H1 (cell line): ENCODE measurements at regions not wholly inside any gene's neighbourhood (a gene's known extent, or its start where the extent isn't known, plus 50 kb on each side); places are given as distances from the start of the nearest gene placed in this dataset.

Experiments
- CTCF ChIA-PET: fragments of 300-600 bp; sonication (Branson Sonifier 250); formaldehyde crosslinking; loops from one replicate; lab custom pipeline; 2021; ENCODE audit not compliant: partially characterized antibody; lab: Charles Lee
- POLR2A ChIA-PET: fragments of 300-600 bp; sonication (Branson Sonifier 250); formaldehyde crosslinking; loops from one replicate; lab custom pipeline; 2021; ENCODE audit warnings: inconsistent platforms; ENCODE audit not compliant: partially characterized antibody; lab: Charles Lee
- DNase-seq, 2 experiments: peaks; one replicate each; pipeline versions ENCODE4 v3.0.0 to v3.0.0-alpha.2; 2010 to 2022; ENCODE audit warnings: low spot score in 2 of 2, low read depth in 1 of 2, mixed read lengths in 1 of 2
- FAIRE-seq: peaks from 2 replicates; lab custom pipeline; 2011; peaks lifted over from hg19 to GRCh38; lab: Jason Lieb, UNC
- H2AFZ ChIP-seq: 2 replicates; pipeline ENCODE4 v1.8.1; 2012; ENCODE audit warnings: low read length, inconsistent platforms
- H2AK5ac ChIP-seq: 2 replicates; pipeline ENCODE4 v1.6.1; 2013; ENCODE audit warnings: low read depth, low read length
- H2BK120ac ChIP-seq: replicated peaks from 2 replicates; pipeline ENCODE3; 2013; ENCODE audit warnings: low read depth, low read length, inconsistent platforms
- H2BK12ac ChIP-seq: 2 replicates; pipeline ENCODE4 v1.6.1; 2013; ENCODE audit warnings: low read depth, low read length
- H2BK15ac ChIP-seq: 2 replicates; pipeline ENCODE4 v1.6.1; 2013; ENCODE audit warnings: low read length
- H2BK20ac ChIP-seq: 2 replicates; pipeline ENCODE4 v1.6.1; 2013; ENCODE audit warnings: low read length
- H2BK5ac ChIP-seq: 2 replicates; pipeline ENCODE4 v1.6.1; 2013; ENCODE audit warnings: low read depth, low read length
- H3K14ac ChIP-seq: 2 replicates; pipeline ENCODE4 v1.6.1; 2013; ENCODE audit warnings: inconsistent platforms; ENCODE audit not compliant: insufficient read length
- H3K18ac ChIP-seq: 2 replicates; pipeline ENCODE4 v1.6.1; 2013; ENCODE audit warnings: low read length; ENCODE audit errors: extremely low read depth
- H3K23ac ChIP-seq: 2 replicates; pipeline ENCODE4 v1.6.1; 2013; ENCODE audit warnings: inconsistent platforms; ENCODE audit not compliant: insufficient read length
- H3K23me2 ChIP-seq: 2 replicates; pipeline ENCODE4 v1.6.1; 2013; ENCODE audit warnings: low read depth, low read length
- H3K27ac ChIP-seq: 2 replicates; pipeline ENCODE4 v1.6.1; 2011; ENCODE audit warnings: low read depth, low read length, inconsistent platforms
- H3K27me3 ChIP-seq, 4 experiments: replicated peaks in 1 of 4; 1 replicate in 1 of 4; 2 replicates in 3 of 4; pipeline versions ENCODE4 v1.6.1 to v1.8.1; 2011 to 2013; ENCODE audit warnings: low read length in 3 of 4, mild to moderate bottlenecking in 3 of 4, inconsistent platforms in 2 of 4, mixed read lengths in 2 of 4, moderate library complexity in 1 of 4; ENCODE audit not compliant: control insufficient read depth in 3 of 4, insufficient read depth in 3 of 4; ENCODE audit errors: extremely low read depth in 1 of 4
- H3K36me3 ChIP-seq, 4 experiments: 2 replicates each; pipeline versions ENCODE4 v1.6.1 to v1.8.1; 2011 to 2013; ENCODE audit warnings: mild to moderate bottlenecking in 4 of 4, low read length in 3 of 4, moderate library complexity in 2 of 4, control low read depth in 1 of 4, inconsistent platforms in 1 of 4; ENCODE audit not compliant: insufficient read depth in 4 of 4, control insufficient read depth in 2 of 4
- H3K4ac ChIP-seq: replicated peaks from 2 replicates; pipeline ENCODE3; 2013; ENCODE audit warnings: low read length, low read depth, mixed read lengths, inconsistent platforms; ENCODE audit not compliant: insufficient read length
- H3K4me1 ChIP-seq, 4 experiments: replicated peaks in 1 of 4; 1 replicate in 1 of 4; 2 replicates in 3 of 4; pipeline versions ENCODE4 v1.6.1 to v1.8.1; 2011 to 2013; ENCODE audit warnings: low read length in 3 of 4, inconsistent platforms in 2 of 4, mixed read lengths in 1 of 4; ENCODE audit not compliant: insufficient read depth in 4 of 4, control insufficient read depth in 3 of 4
- H3K4me2 ChIP-seq, 2 experiments: 2 replicates each; pipeline versions ENCODE4 v1.6.1 to v1.8.1; 2011 to 2013; ENCODE audit warnings: low read depth in 2 of 2, low read length in 2 of 2, control low read depth in 1 of 2, inconsistent platforms in 1 of 2, mild to moderate bottlenecking in 1 of 2; ENCODE audit not compliant: insufficient read depth in 1 of 2
- H3K4me3 ChIP-seq, 4 experiments: fragments of 200-600, 300-600 bp in 1 of 4; sonication (generic), shearing (Covaris generic), sonication (Bioruptor Twin) in 1 of 4; 2 replicates each; pipeline versions ENCODE4 v1.5.1 to v1.8.1; 2011 to 2016; ENCODE audit warnings: low read length in 4 of 4, low read depth in 3 of 4, control low read depth in 2 of 4, inconsistent platforms in 2 of 4, mild to moderate bottlenecking in 2 of 4, mixed read lengths in 1 of 4, moderate library complexity in 1 of 4; ENCODE audit not compliant: insufficient read depth in 2 of 4; ENCODE audit errors: extremely low read depth in 1 of 4
- H3K56ac ChIP-seq: replicated peaks from 2 replicates; pipeline ENCODE3; 2013; ENCODE audit warnings: low read depth, mild to moderate bottlenecking, mixed read lengths, low read length, inconsistent platforms; ENCODE audit not compliant: insufficient read length
- H3K79me1 ChIP-seq: 2 replicates; pipeline ENCODE4 v1.6.1; 2013; ENCODE audit warnings: low read depth, low read length, control low read depth
- H3K79me2 ChIP-seq, 2 experiments: 2 replicates each; pipeline versions ENCODE4 v1.6.1 to v1.8.1; 2012 to 2013; ENCODE audit warnings: low read length in 2 of 2, mild to moderate bottlenecking in 2 of 2, inconsistent platforms in 1 of 2; ENCODE audit not compliant: insufficient read depth in 2 of 2, control insufficient read depth in 1 of 2
- H3K9ac ChIP-seq, 4 experiments: replicated peaks in 1 of 4; 1 replicate in 1 of 4; 2 replicates in 3 of 4; pipeline versions ENCODE4 v1.6.1 to v1.8.1; 2011 to 2013; ENCODE audit warnings: low read depth in 3 of 4, low read length in 3 of 4, control low read depth in 2 of 4, mild to moderate bottlenecking in 2 of 4, moderate library complexity in 2 of 4, inconsistent platforms in 1 of 4; ENCODE audit errors: extremely low read depth in 1 of 4
- H3K9me3 ChIP-seq, 2 experiments: 2 replicates each; pipeline versions ENCODE4 v1.6.1 to v1.8.1; 2012 to 2013; ENCODE audit warnings: mild to moderate bottlenecking in 2 of 2, moderate library complexity in 2 of 2, control low read depth in 1 of 2, inconsistent platforms in 1 of 2, low read depth in 1 of 2, low read length in 1 of 2, mixed read lengths in 1 of 2; ENCODE audit not compliant: insufficient read depth in 2 of 2
- H4K20me1 ChIP-seq, 2 experiments: replicated peaks in 1 of 2; 2 replicates each; pipeline versions ENCODE3 to v1.8.1; 2011 to 2013; ENCODE audit warnings: inconsistent platforms in 2 of 2, low read length in 2 of 2, mild to moderate bottlenecking in 1 of 2; ENCODE audit not compliant: insufficient read depth in 2 of 2, control insufficient read depth in 1 of 2
- H4K5ac ChIP-seq: 2 replicates; pipeline ENCODE4 v1.6.1; 2013; ENCODE audit warnings: low read length, low read depth, mixed read lengths, inconsistent platforms; ENCODE audit not compliant: insufficient read length
- H4K8ac ChIP-seq: 2 replicates; pipeline ENCODE4 v1.8.0; 2013; ENCODE audit warnings: mild to moderate bottlenecking, moderate library complexity, low read length, inconsistent platforms; ENCODE audit not compliant: insufficient read depth; ENCODE audit errors: extremely low read depth
- H4K91ac ChIP-seq: replicated peaks from 2 replicates; pipeline ENCODE3; 2013; ENCODE audit warnings: low read length, mixed read lengths, inconsistent platforms; ENCODE audit not compliant: insufficient read length
- BACH1 ChIP-seq: IDR thresholded peaks from 2 replicates; pipeline ENCODE4 v1.6.1; 2012; ENCODE audit warnings: low read length, improper control_type of control experiment
- GTF2F1 ChIP-seq: IDR thresholded peaks from 2 replicates; pipeline ENCODE4 v1.6.1; 2012; ENCODE audit warnings: low read depth, low read length, improper control_type of control experiment, borderline replicate concordance
- HDAC6 ChIP-seq: IDR thresholded peaks from one replicate; pipeline ENCODE4 v1.7.1; 2012; ENCODE audit warnings: low read depth, mild to moderate bottlenecking, inconsistent platforms, low read length, moderate library complexity
- POLR2AphosphoS5 ChIP-seq: IDR thresholded peaks from 2 replicates; pipeline ENCODE4 v1.6.1; 2011; ENCODE audit warnings: low read depth, low read length
- RXRA ChIP-seq: IDR thresholded peaks from 2 replicates; pipeline ENCODE4 v1.6.1; 2011; ENCODE audit warnings: low read depth, mild to moderate bottlenecking, low read length, moderate library complexity; ENCODE audit not compliant: insufficient read depth
- SIN3A ChIP-seq, 2 experiments: IDR thresholded peaks in 1 of 2; conservative IDR thresholded peaks in 1 of 2; 2 replicates each; pipeline ENCODE4 v1.6.1; 2011 to 2012; ENCODE audit warnings: low read length in 2 of 2, improper control_type of control experiment in 1 of 2, low read depth in 1 of 2, mild to moderate bottlenecking in 1 of 2
- TAF7 ChIP-seq: optimal IDR thresholded peaks from 2 replicates; pipeline ENCODE3; 2011; ENCODE audit warnings: low read depth, mild to moderate bottlenecking, inconsistent platforms, low read length, moderate library complexity, borderline replicate concordance
- WGBS, 2 experiments: shearing (Covaris generic) in 1 of 2; methylation state at CpG; one replicate each; pipeline versions ENCODE4 v1.1.6 to v1.1.7; 2013 to 2015; ENCODE audit warnings: low lambda C conversion rate in 2 of 2, mixed read lengths in 2 of 2, inconsistent platforms in 1 of 2, low coverage in 1 of 2, missing lambda C conversion rate in 1 of 2; ENCODE audit not compliant: insufficient replicate concordance in 2 of 2, insufficient coverage in 1 of 2, insufficient read length in 1 of 2; ENCODE audit errors: extremely low coverage in 1 of 2, missing lambda C conversion rate in 1 of 2; 5-methylcytosine and 5-hydroxymethylcytosine counted together
- TF ChIP-seq, protein P1 (sequence below): IDR thresholded peaks from 2 replicates; pipeline ENCODE4 v1.6.1; 2011; ENCODE audit warnings: low read length, improper control_type of control experiment
- TF ChIP-seq, protein P2 (sequence below): IDR thresholded peaks from 2 replicates; pipeline ENCODE4 v1.6.1; 2012; ENCODE audit warnings: inconsistent platforms

DNA sequence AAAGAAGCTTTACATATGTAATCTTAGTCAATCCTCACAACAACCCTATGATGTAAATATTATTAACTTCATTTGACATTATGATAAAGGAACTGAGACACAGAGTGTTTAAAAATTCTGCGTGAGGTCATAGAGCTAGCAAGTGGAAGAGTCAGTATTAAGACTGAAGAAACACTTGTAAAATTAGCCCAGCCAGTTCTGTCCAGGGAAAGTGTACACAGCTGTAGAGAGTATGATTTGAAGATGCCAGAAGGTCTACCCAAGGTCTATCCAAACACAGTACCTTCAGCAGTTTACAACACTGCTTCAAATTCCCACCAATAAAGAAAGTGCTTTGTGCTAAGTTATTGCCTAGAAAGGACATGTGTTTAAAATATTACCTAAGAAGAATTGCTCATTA lies 51.7 kb upstream of the ITPRID2 start:
- Histone ChIP-seq H2AFZ (no peak overlapping the region), H4K8ac (no peak overlapping the region), H3K4me3 (no peak overlapping the region), H2BK20ac (no peak overlapping the region), H4K91ac (no peak overlapping the region), H3K27me3 (no peaks in the 10 kb centered on the region), H4K5ac (no peak overlapping the region), H2BK12ac (no peak overlapping the region)
- POLR2A ChIA-PET: no interaction called here
- 86% methylated on average over 1 of the region's 1 CpG; no CpG with 5 or more reads in 1 of the 2 experiments for WGBS, 2 experiments
- TF ChIP-seq SIN3A (conservative IDR thresholded peaks at IDR 0.05 in 1 of 2, IDR thresholded peaks at IDR 0.05 in 1 of 2; ENCODE audit: low read depth in 1 of 2, low read length in 2 of 2) (no peak), HDAC6 (no peak), GTF2F1 (no peak), RXRA (no peak), POLR2AphosphoS5 (no peak), TAF7 (no peak), BACH1 (no peak)
- TF ChIP-seq, protein P1, sequence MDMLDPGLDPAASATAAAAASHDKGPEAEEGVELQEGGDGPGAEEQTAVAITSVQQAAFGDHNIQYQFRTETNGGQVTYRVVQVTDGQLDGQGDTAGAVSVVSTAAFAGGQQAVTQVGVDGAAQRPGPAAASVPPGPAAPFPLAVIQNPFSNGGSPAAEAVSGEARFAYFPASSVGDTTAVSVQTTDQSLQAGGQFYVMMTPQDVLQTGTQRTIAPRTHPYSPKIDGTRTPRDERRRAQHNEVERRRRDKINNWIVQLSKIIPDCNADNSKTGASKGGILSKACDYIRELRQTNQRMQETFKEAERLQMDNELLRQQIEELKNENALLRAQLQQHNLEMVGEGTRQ: no peak
- TF ChIP-seq, protein P2, sequence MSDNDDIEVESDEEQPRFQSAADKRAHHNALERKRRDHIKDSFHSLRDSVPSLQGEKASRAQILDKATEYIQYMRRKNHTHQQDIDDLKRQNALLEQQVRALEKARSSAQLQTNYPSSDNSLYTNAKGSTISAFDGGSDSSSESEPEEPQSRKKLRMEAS: no peak
- TF ChIP-seq, all 59 proteins: peak for 0
- Histone ChIP-seq H3K36me3 (no peaks in the 10 kb centered on the region), H3K4ac (no peak overlapping the region), H3K4me2 (no peak overlapping the region), H3K9ac (no peak overlapping the region), H2BK120ac (no peak overlapping the region), H2BK15ac (no peak overlapping the region), H3K79me2 (no peaks in the 10 kb centered on the region), H3K18ac (no peak overlapping the region), H3K27ac (no peak overlapping the region), H3K23me2 (no peaks in the 10 kb centered on the region), H3K56ac (no peak overlapping the region), H3K23ac (no peak overlapping the region), H3K79me1 (no peaks in the 10 kb centered on the region), H3K4me1 (no peaks in the 10 kb centered on the region), H3K9me3 (no peaks in the 10 kb centered on the region), H3K14ac (no peak overlapping the region), H2BK5ac (no peak overlapping the region), H4K20me1 (no peaks in the 10 kb centered on the region), H2AK5ac (no peak overlapping the region)
- CTCF ChIA-PET: interaction anchor here (0.6 to 1.8 kb wide), 3 partner anchors 14 to 81 kb away, joined by 3 to 6 read pairs (median 3); no protein-coding TSS in a partner anchor
- DNase-seq (no peak), FAIRE-seq (no peak)
